B cell (primary cell): ENCODE measurements at regions not wholly inside any gene's neighbourhood (a gene's known extent, or its start where the extent isn't known, plus 50 kb on each side); places are given as distances from the start of the nearest gene placed in this dataset.

Source experiments
- EZH2 ChIP-seq: IDR thresholded peaks from 2 replicates; pipeline ENCODE4 v1.6.1; 2012; ENCODE audit warnings: borderline replicate concordance, low read depth, mild to moderate bottlenecking, moderate library complexity, low read length; ENCODE audit not compliant: insufficient read depth, poor library complexity, severe bottlenecking
- TF ChIP-seq, protein P1 (sequence below): fragments of 200-600 bp; IDR thresholded peaks from one replicate; pipeline ENCODE4 v1.8.0; 2022; ENCODE audit warnings: antibody characterized with exemption, mild to moderate bottlenecking

DNA sequence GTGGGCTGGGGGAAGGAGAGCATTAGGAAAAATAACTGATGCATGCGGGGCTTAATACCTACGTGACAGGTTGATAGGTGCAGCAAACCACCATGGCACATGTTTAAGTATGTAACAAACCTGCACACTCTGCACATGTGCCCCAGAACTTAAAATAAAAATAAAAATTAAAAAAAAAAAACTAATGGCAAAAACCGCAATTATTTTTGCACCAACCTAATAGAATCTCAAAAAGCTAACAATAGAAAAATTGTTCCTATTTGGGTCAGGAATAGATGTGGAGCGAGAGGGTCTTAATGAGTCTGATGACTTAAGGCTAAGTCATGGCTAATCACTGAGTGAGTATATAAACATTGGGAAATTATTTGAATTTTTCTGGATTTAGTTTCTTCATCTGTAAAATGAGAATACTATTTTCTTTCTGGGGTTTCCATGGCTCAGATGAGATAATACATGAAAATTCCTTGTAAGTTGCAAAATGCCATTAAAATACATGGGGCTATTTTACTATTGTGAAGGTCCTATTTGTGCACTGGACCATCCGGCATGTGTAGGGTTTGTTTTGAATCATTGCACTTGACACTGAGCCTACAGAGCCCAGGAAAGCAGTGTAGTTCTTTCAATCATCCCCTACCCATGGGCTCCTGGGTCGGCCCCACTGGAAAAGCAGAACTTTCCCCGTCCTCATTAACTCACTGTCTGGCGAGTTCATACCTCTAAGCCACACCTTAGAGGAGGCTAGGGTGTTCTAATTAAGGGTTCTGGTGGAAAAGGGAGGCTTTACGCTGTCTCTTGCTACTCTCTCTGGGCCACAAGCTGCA, 164.1 kb upstream of the NTF3 start:
- TF ChIP-seq, protein P1, sequence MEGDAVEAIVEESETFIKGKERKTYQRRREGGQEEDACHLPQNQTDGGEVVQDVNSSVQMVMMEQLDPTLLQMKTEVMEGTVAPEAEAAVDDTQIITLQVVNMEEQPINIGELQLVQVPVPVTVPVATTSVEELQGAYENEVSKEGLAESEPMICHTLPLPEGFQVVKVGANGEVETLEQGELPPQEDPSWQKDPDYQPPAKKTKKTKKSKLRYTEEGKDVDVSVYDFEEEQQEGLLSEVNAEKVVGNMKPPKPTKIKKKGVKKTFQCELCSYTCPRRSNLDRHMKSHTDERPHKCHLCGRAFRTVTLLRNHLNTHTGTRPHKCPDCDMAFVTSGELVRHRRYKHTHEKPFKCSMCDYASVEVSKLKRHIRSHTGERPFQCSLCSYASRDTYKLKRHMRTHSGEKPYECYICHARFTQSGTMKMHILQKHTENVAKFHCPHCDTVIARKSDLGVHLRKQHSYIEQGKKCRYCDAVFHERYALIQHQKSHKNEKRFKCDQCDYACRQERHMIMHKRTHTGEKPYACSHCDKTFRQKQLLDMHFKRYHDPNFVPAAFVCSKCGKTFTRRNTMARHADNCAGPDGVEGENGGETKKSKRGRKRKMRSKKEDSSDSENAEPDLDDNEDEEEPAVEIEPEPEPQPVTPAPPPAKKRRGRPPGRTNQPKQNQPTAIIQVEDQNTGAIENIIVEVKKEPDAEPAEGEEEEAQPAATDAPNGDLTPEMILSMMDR: no peak
- no peak for TF ChIP-seq EZH2
